ENCODE measurements at regions not wholly inside any gene's neighbourhood (a gene's known extent, or its start where the extent isn't known, plus 50 kb on each side); places are given as distances from the start of the nearest gene placed in this dataset.

DNA sequence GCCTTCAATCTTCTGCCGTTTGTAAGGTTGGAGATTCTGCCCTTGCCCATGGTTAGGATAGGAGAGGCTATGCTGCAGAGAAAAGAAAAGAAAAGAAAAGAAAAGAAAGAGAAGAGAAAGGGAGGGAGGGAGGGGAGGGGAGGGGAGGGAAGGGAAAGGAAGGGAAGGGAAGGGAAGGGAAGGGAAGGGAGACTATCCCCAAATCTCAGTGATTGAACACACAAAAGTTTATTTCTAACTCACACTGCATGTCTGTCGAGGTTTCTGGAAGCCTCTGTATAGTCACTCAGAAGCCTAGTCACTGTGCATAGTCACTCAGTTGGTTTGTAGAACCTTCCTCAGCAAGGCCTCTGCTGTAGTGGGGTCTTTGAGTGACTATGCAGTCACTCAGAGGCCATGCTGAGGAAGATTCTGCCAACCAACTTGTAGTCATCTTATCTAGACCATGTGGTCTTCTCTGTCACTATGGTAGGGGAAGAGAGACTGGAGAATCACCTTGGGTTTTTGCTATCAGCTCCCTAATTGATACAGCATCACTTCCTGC, 52.3 kb upstream of the ABCC9 start:
- ATAC-seq (no peak), DNase-seq (no peak)
- intact Hi-C loops (cut with micrococcal nuclease), result no loop called here

DNA sequence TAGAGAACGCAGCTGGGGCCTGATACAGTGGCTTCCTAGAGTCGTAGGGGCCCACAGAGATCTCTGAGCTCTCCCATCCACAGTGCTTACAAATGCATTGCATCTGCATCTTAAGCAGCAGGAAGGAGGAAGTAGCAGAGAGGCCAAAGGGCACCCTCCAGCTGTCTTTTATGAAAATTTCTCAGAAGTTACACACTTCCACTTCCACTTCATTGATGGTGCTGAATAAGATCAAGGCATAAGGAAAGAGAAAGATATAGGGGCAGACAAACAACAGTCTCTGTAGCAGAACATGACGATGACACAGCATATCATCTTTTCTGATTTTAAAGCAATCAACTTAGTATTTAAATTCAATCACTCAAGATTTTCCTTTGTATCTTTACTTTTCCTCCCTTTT, 51.6 kb upstream of the ABCC9 start:
- peak; percentile 72 for ATAC-seq
- intact Hi-C loops (cut with micrococcal nuclease), result no loop called here
- DNase-seq, result no peak

DNA sequence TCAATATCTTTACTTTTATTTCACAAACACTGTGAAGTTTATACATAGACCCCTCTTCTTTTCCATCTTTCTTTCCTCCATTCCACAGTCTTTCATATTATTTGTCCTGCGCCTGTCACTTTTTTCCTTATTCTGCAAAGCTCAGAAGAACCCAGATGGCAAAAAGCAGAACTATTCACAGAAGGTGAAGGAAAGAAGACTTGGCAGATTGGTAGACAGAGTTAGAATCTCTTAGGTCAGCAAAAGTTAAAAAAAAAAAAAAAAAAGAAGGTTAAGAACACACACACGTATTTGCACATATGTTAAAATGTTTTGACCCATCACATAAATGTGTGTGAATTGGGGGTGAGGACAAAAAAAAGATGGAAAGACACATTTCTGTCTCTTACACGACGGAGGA, 50.3 kb upstream of the ABCC9 start:
- no peak for DNase-seq
- no peak for ATAC-seq
- intact Hi-C loops (cut with micrococcal nuclease), result no loop called here

Measured in left ventricle myocardium superior (tissue), 1 donor.